Cardiac fibroblast (primary cell): ENCODE measurements at regions not wholly inside any gene's neighbourhood (a gene's known extent, or its start where the extent isn't known, plus 50 kb on each side); places are given as distances from the start of the nearest gene placed in this dataset.

Source experiments
- DNase-seq, 2 donors: peaks; one replicate each; pipeline versions ENCODE4 v3.0.0 to v3.0.0-alpha.2; 2010; ENCODE audit warnings: low read depth in 2 of 2
- H3K4me3 ChIP-seq, 2 donors: replicated peaks in 1 of 2; 1 replicate in 1 of 2; 2 replicates in 1 of 2; pipeline ENCODE4 v1.5.1; 2011; ENCODE audit warnings: low read depth in 2 of 2, low read length in 2 of 2, mild to moderate bottlenecking in 2 of 2, moderate library complexity in 1 of 2
- CTCF ChIP-seq: IDR thresholded peaks from one replicate; pipeline ENCODE4 v1.5.1; 2011; ENCODE audit warnings: low read depth, mild to moderate bottlenecking, low read length, inconsistent platforms

GRCh38 chr2:173806761-173807160 lies 158.4 kb downstream of the SP3 start:
- DNase-seq = peak; percentile 5 to 22
- H3K4me3 ChIP-seq = no peak overlapping the region
- TF ChIP-seq CTCF = no peak

- no peak overlapping the region for H3K4me3 ChIP-seq
- DNase-seq = no peak
- TF ChIP-seq CTCF = no peak
Measured at GRCh38 chr2:173808718-173809117, 156.5 kb downstream of the SP3 start.

- DNase-seq = no peak
- H3K4me3 ChIP-seq = no peak overlapping the region
- TF ChIP-seq CTCF = no peak
Measured at GRCh38 chr2:173812321-173812720, 152.9 kb downstream of the SP3 start.

DNA sequence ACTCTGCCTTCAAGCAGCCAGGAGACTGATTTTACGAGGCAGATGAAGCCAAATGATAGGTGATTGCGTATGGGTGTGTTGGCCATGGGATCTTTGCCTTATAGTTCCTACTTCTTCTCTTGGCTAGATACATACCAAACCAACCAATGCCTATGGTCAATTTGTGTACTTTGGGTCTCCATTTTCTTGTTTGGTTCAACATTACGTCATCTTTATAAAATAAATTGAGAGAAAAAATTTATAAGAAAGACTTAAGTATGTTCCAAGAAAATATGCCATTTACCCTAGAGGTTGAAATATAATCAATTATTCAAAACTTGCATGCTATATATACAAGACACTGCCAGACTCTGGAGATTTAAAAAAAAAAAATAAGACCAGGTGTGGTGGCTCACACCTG lies 150.9 kb downstream of the SP3 start:
- no peak for TF ChIP-seq CTCF
- no peak overlapping the region for H3K4me3 ChIP-seq
- DNase-seq = no peak

DNA sequence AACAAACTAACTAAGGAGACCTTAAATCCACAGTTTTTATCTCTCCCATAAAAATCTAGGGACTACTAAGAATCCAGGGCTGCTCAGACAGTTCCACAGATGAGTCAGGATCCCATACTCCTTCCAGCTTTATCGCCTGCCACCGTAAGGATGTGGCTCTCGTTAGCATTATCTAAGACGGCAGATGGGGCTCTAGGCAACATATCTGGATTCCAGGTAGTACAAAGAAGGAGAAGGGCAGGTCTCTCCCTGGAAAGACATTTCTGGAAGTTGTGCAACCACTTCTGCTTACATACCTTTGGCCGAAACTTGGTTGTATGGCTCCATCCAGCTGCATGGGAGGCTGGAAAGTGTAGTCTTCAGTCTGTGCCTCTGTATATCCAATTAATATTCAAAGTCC lies 149.4 kb downstream of the SP3 start:
- no peak overlapping the region for H3K4me3 ChIP-seq
- TF ChIP-seq CTCF = no peak
- peak in 1 of 2 donors; percentile 3 for DNase-seq

- TF ChIP-seq CTCF = no peak
- H3K4me3 ChIP-seq = no peak overlapping the region
- no peak for DNase-seq
Measured at GRCh38 chr2:173817582-173817981, 147.6 kb downstream of the SP3 start.

GRCh38 chr2:173818285-173818684 lies 146.9 kb downstream of the SP3 start:
- no peak overlapping the region for H3K4me3 ChIP-seq
- TF ChIP-seq CTCF = no peak
- no peak for DNase-seq
